ENCODE measurements at regions not wholly inside any gene's neighbourhood (a gene's known extent, or its start where the extent isn't known, plus 50 kb on each side); places are given as distances from the start of the nearest gene placed in this dataset.
A peak's percentile ranks its signal among the peaks of the same experiment; 100 is the strongest.

DNA sequence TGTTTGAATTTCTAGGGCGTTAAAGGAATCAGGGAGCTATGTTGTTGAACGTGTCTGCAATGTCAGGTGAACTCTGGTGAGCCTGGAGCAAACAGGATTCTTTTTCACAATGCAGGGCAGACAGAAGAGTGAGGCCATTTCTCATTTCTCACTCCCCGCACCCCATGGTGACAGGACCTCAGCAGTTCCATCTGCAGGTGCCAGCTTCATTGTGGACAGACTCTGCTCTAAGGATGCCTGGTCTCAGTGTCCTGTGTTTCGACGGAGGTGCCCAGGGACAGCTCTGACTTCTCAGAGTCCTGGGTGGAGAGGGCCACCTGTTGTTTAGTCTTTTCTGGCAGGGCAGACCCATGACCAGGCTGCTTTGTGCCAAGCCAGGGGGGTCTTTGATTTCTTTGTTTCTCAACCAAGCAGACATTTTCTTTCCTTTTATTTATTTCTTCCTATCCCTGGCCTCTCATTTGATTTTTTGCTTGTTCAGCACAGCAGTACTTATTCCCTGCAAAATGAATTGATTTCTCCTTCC, 201.5 kb downstream of the RNF144A start:
- no peak overlapping the region for H3K4me3 ChIP-seq
- no peaks in the 10 kb centered on the region for H3K9me3 ChIP-seq (replicated peaks in 1 of 3)
- DNase-seq = no peak
- 81 to 94% (median 87%) methylated on average over 5 of the region's 5 CpGs for WGBS, 4 donors
- TF ChIP-seq POLR2A (IDR thresholded peaks at IDR 0.05) = no peak
- no peak for TF ChIP-seq CTCF (IDR thresholded peaks at IDR 0.05)
- no peak overlapping the region for H3K27ac ChIP-seq
- H3K27me3 ChIP-seq = no peaks in the 10 kb centered on the region
- intact Hi-C loops (cut with DNase I) = no loop called here
- H3K4me1 ChIP-seq (replicated peaks in 1 of 2) = peaks cover 0 to 4% of the 10 kb centered on the region in 2 donors
- no peaks in the 10 kb centered on the region for H3K36me3 ChIP-seq (replicated peaks in 1 of 2)

DNA sequence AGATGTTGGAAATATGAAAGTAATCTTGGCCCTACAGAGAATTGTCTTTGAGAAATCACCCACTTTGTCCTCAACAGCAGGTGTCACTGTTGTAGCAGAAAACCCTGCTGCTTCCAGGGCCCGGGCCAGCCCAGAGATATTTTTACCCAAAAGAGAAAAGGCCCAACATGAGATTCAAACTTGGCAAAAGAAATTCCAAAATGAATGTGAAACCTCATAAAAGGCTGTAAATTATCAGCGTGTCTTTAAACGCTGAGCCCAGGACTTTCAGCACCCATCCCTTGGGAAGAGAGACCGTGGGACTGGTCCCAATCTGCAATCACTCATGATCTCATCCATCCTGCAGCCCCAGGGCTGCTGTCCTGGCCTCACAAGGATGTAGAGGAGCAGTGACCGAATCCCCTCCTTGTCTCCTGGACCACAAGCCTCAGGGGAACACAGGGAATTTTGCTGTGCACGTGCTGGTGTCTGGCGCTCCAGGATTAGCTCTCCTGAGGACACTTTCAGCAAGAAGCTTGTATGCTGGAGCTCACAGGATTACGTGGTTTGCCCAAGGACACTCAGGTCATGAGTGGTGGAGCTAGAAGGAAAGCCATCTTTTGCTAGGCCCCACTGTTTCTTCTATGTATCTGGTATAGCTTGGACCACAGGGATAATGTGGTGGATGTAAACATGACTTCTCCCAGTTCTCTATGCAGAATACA, 202.1 kb downstream of the RNF144A start:
- TF ChIP-seq POLR2A (IDR thresholded peaks at IDR 0.05) (no peak), CTCF (IDR thresholded peaks at IDR 0.05) (peak; percentile 10 to 50 (median 30))
- WGBS, 4 donors = 66 to 70% (median 67%) methylated on average over 8 of the region's 8 CpGs
- no peak overlapping the region for H3K4me3 ChIP-seq
- intact Hi-C loops (cut with DNase I) = no loop called here
- peaks cover 0 to 4% of the 10 kb centered on the region in 2 donors for H3K4me1 ChIP-seq (replicated peaks in 1 of 2)
- H3K36me3 ChIP-seq (replicated peaks in 1 of 2) = no peaks in the 10 kb centered on the region
- H3K9me3 ChIP-seq (replicated peaks in 1 of 3) = no peaks in the 10 kb centered on the region
- H3K27ac ChIP-seq = no peak overlapping the region
- DNase-seq = no peak
- no peaks in the 10 kb centered on the region for H3K27me3 ChIP-seq

DNA sequence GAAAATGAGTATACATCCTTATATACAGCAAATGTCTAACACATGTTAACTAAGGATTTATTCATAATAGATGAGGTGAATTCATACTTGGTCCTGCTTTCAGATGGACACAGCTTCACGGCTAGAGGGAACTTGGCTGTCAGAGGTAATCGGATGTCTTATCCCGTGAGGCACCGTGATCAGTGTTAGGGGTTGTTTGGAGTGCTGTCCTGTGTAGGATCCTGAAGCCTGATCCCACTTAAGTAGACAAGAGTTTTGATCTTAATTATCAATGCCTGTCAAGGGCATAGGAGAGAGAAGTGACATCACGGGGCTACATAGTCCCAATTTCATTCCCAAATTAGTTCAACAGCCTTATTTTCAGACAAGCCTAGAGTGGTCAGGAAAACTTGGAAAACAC, 204.6 kb downstream of the RNF144A start:
- Histone ChIP-seq H3K4me1 (replicated peaks in 1 of 2) (peaks cover 0 to 4% of the 10 kb centered on the region in 2 donors), H3K36me3 (replicated peaks in 1 of 2) (no peaks in the 10 kb centered on the region), H3K27me3 (no peaks in the 10 kb centered on the region), H3K27ac (no peak overlapping the region), H3K9me3 (replicated peaks in 1 of 3) (no peaks in the 10 kb centered on the region), H3K4me3 (no peak overlapping the region)
- WGBS, 4 donors = 86 to 96% (median 94%) methylated on average over 5 of the region's 5 CpGs
- TF ChIP-seq CTCF (IDR thresholded peaks at IDR 0.05) (no peak), POLR2A (IDR thresholded peaks at IDR 0.05) (no peak)
- no peak for DNase-seq
- intact Hi-C loops (cut with DNase I) = no loop called here

- no peaks in the 10 kb centered on the region for H3K4me1 ChIP-seq (replicated peaks in 1 of 2)
- WGBS, 4 donors = 75 to 96% (median 94%) methylated on average over 2 of the region's 2 CpGs
- intact Hi-C loops (cut with DNase I) = no loop called here
- TF ChIP-seq POLR2A (IDR thresholded peaks at IDR 0.05) = no peak
- TF ChIP-seq CTCF (IDR thresholded peaks at IDR 0.05) = no peak
- no peaks in the 10 kb centered on the region for H3K9me3 ChIP-seq (replicated peaks in 1 of 3)
- H3K27ac ChIP-seq = no peak overlapping the region
- H3K4me3 ChIP-seq = no peak overlapping the region
- H3K36me3 ChIP-seq (replicated peaks in 1 of 2) = no peaks in the 10 kb centered on the region
- no peaks in the 10 kb centered on the region for H3K27me3 ChIP-seq
- DNase-seq = no peak
Observed at GRCh38 chr2:7127156-7127555, 209.9 kb downstream of the RNF144A start.

Data from adrenal gland (tissue), 9 donors.